HUES6 (cell line): ENCODE measurements at regions not wholly inside any gene's neighbourhood (a gene's known extent, or its start where the extent isn't known, plus 50 kb on each side); places are given as distances from the start of the nearest gene placed in this dataset.
"Not testable (repeated sequence)": the region's sequence is repeated elsewhere in the genome, so short reads cannot be mapped to it uniquely, and the experiment has no call there.

ENCODE experiments used
- H3K27ac ChIP-seq: 2 replicates; pipeline ENCODE4 v1.7.0; 2013; ENCODE audit warnings: low read depth, mild to moderate bottlenecking, low read length, inconsistent platforms
- H3K27me3 ChIP-seq: 2 replicates; pipeline ENCODE4 v1.6.1; 2013; ENCODE audit warnings: low read length; ENCODE audit not compliant: control insufficient read depth, insufficient read depth
- H3K36me3 ChIP-seq: 2 replicates; pipeline ENCODE4 v1.6.1; 2013; ENCODE audit warnings: low read length; ENCODE audit not compliant: control insufficient read depth, insufficient read depth
- H3K4me1 ChIP-seq: 2 replicates; pipeline ENCODE4 v1.6.1; 2013; ENCODE audit warnings: low read length; ENCODE audit not compliant: control insufficient read depth, insufficient read depth
- H3K4me3 ChIP-seq: 2 replicates; pipeline ENCODE4 v1.5.1; 2013; ENCODE audit warnings: low read depth, low read length
- H3K9ac ChIP-seq: one replicate; pipeline ENCODE4 v1.6.1; 2013; ENCODE audit warnings: mild to moderate bottlenecking, low read length
- H3K9me3 ChIP-seq: 2 replicates; pipeline ENCODE4 v1.6.1; 2013; ENCODE audit warnings: low read depth, low read length; ENCODE audit not compliant: control insufficient read depth, insufficient read depth

- Histone ChIP-seq H3K27me3 (no peaks in the 10 kb centered on the region), H3K4me1 (peaks cover 6% of the 10 kb centered on the region; the same call in 1 of the 2 replicates), H3K9me3 (peaks cover 3% of the 10 kb centered on the region; the same call in 1 of the 2 replicates), H3K27ac (no peak overlapping the region), H3K4me3 (no peak overlapping the region), H3K9ac (no peak overlapping the region), H3K36me3 (no peaks in the 10 kb centered on the region)
Observed at GRCh38 chr9:96158147-96158546, 143.8 kb downstream of the HSD17B3 start.

GRCh38 chr9:96157675-96158074 lies 144.3 kb downstream of the HSD17B3 start:
- Histone ChIP-seq H3K27me3 (no peaks in the 10 kb centered on the region), H3K9ac (no peak overlapping the region), H3K27ac (no peak overlapping the region), H3K9me3 (peaks cover 3% of the 10 kb centered on the region; the same call in 1 of the 2 replicates), H3K4me3 (no peak overlapping the region), H3K36me3 (no peaks in the 10 kb centered on the region), H3K4me1 (peaks cover 6% of the 10 kb centered on the region; the same call in 1 of the 2 replicates)

- H3K4me3 ChIP-seq = no peak overlapping the region
- H3K9me3 ChIP-seq = peaks cover 3% of the 10 kb centered on the region; the same call in 1 of the 2 replicates
- H3K9ac ChIP-seq = no peak overlapping the region
- H3K36me3 ChIP-seq = no peaks in the 10 kb centered on the region
- H3K27ac ChIP-seq = no peak overlapping the region
- H3K27me3 ChIP-seq = no peaks in the 10 kb centered on the region
- H3K4me1 ChIP-seq = peaks cover 6% of the 10 kb centered on the region; the same call in 1 of the 2 replicates
Observed at GRCh38 chr9:96156171-96156974, 145.6 kb downstream of the HSD17B3 start.

GRCh38 chr9:96154081-96154480 lies 147.9 kb downstream of the HSD17B3 start:
- H3K4me1 ChIP-seq = peaks cover 6% of the 10 kb centered on the region; the same call in 1 of the 2 replicates
- H3K27ac ChIP-seq = no peak overlapping the region
- no peak overlapping the region for H3K4me3 ChIP-seq
- H3K27me3 ChIP-seq = no peaks in the 10 kb centered on the region
- no peaks in the 10 kb centered on the region for H3K9me3 ChIP-seq
- no peaks in the 10 kb centered on the region for H3K36me3 ChIP-seq
- H3K9ac ChIP-seq = no peak overlapping the region

- peaks cover 6% of the 10 kb centered on the region; the same call in 1 of the 2 replicates for H3K4me1 ChIP-seq
- no peaks in the 10 kb centered on the region for H3K27me3 ChIP-seq
- no peaks in the 10 kb centered on the region for H3K9me3 ChIP-seq
- no peaks in the 10 kb centered on the region for H3K36me3 ChIP-seq
- no peak overlapping the region for H3K4me3 ChIP-seq
- no peak overlapping the region for H3K27ac ChIP-seq
- H3K9ac ChIP-seq = no peak overlapping the region
Observed at GRCh38 chr9:96152550-96152949, 149.4 kb downstream of the HSD17B3 start.

- H3K4me1 ChIP-seq = no peaks in the 10 kb centered on the region
- H3K9ac ChIP-seq = no peak overlapping the region
- no peaks in the 10 kb centered on the region for H3K27me3 ChIP-seq
- H3K36me3 ChIP-seq = no peaks in the 10 kb centered on the region
- H3K27ac ChIP-seq = no peak overlapping the region
- H3K4me3 ChIP-seq = no peak overlapping the region
- no peaks in the 10 kb centered on the region for H3K9me3 ChIP-seq
Observed at GRCh38 chr9:96150324-96151227, 151.4 kb downstream of the HSD17B3 start.

- no peaks in the 10 kb centered on the region for H3K36me3 ChIP-seq
- no peaks in the 10 kb centered on the region for H3K27me3 ChIP-seq
- no peaks in the 10 kb centered on the region for H3K9me3 ChIP-seq
- H3K27ac ChIP-seq = no peak overlapping the region
- no peak overlapping the region for H3K9ac ChIP-seq
- H3K4me1 ChIP-seq = no peaks in the 10 kb centered on the region
- no peak overlapping the region for H3K4me3 ChIP-seq
Observed at GRCh38 chr9:96149533-96150280, 152.3 kb downstream of the HSD17B3 start.

GRCh38 chr9:96148634-96149532 lies 153.1 kb downstream of the HSD17B3 start:
- Histone ChIP-seq H3K36me3 (no peaks in the 10 kb centered on the region), H3K27ac (no peak overlapping the region), H3K9me3 (no peaks in the 10 kb centered on the region), H3K4me3 (no peak overlapping the region), H3K4me1 (no peaks in the 10 kb centered on the region), H3K27me3 (no peaks in the 10 kb centered on the region), H3K9ac (no peak overlapping the region)

GRCh38 chr9:96147029-96147428 lies 154.9 kb downstream of the HSD17B3 start:
- not testable (repeated sequence) for H3K9ac ChIP-seq, H3K27me3 ChIP-seq, H3K9me3 ChIP-seq, H3K4me3 ChIP-seq, H3K4me1 ChIP-seq, H3K27ac ChIP-seq, H3K36me3 ChIP-seq

- 0 out of 2 replicates have a peak, but pooled peaks cover 5% of the 10 kb centered on the region for H3K9me3 ChIP-seq
- no peak overlapping the region for H3K27ac ChIP-seq
- no peak overlapping the region for H3K4me3 ChIP-seq
- no peaks in the 10 kb centered on the region for H3K36me3 ChIP-seq
- H3K9ac ChIP-seq = no peak overlapping the region
- no peaks in the 10 kb centered on the region for H3K27me3 ChIP-seq
- peaks cover 32% of the 10 kb centered on the region for H3K4me1 ChIP-seq
Observed at GRCh38 chr9:96141666-96142065, 160.3 kb downstream of the HSD17B3 start.
